ENCODE measurements at regions not wholly inside any gene's neighbourhood (a gene's known extent, or its start where the extent isn't known, plus 50 kb on each side); places are given as distances from the start of the nearest gene placed in this dataset.
"Not testable (repeated sequence)": the region's sequence is repeated elsewhere in the genome, so short reads cannot be mapped to it uniquely, and the experiment has no call there.

- H3K9me3 ChIP-seq (ENCODE audit: control insufficient read depth, low read length, poor library complexity, severe bottlenecking), result no peaks in the 10 kb centered on the region
- Mint-ChIP-seq H3K4me1 (no peaks in the 10 kb centered on the region), H3K36me3 (ENCODE audit: low read depth) (no peaks in the 10 kb centered on the region), H3K4me3 (no peak overlapping the region), H3K27me3 (no peaks in the 10 kb centered on the region), H3K27ac (no peak overlapping the region)
- ATAC-seq (no peak), DNase-seq (no peak)
Observed at GRCh38 chr4:27775156-27775555, 914.5 kb downstream of the STIM2 start.

GRCh38 chr4:27779827-27780226 is 919.2 kb downstream of the STIM2 start:
- Mint-ChIP-seq H3K4me1 (no peaks in the 10 kb centered on the region), H3K27me3 (no peaks in the 10 kb centered on the region), H3K4me3 (no peak overlapping the region), H3K36me3 (ENCODE audit: low read depth) (no peaks in the 10 kb centered on the region), H3K27ac (no peak overlapping the region)
- ATAC-seq (no peak), DNase-seq (no peak)
- H3K9me3 ChIP-seq (ENCODE audit: control insufficient read depth, low read length, poor library complexity, severe bottlenecking), result no peaks in the 10 kb centered on the region

GRCh38 chr4:27787195-27787594 is 926.6 kb downstream of the STIM2 start:
- DNase-seq (no peak), ATAC-seq (no peak)
- Mint-ChIP-seq H3K27ac (no peak overlapping the region), H3K36me3 (ENCODE audit: low read depth) (no peaks in the 10 kb centered on the region), H3K27me3 (no peaks in the 10 kb centered on the region), H3K4me1 (no peaks in the 10 kb centered on the region), H3K4me3 (no peak overlapping the region)
- H3K9me3 ChIP-seq (ENCODE audit: control insufficient read depth, low read length, poor library complexity, severe bottlenecking), result no peaks in the 10 kb centered on the region

- H3K9me3 ChIP-seq (ENCODE audit: control insufficient read depth, low read length, poor library complexity, severe bottlenecking), result no peaks in the 10 kb centered on the region
- DNase-seq, result no peak
- Mint-ChIP-seq H3K36me3 (ENCODE audit: low read depth) (no peaks in the 10 kb centered on the region), H3K27ac (no peak overlapping the region), H3K4me1 (no peaks in the 10 kb centered on the region), H3K4me3 (no peak overlapping the region), H3K27me3 (no peaks in the 10 kb centered on the region)
- no peak for ATAC-seq
Observed at GRCh38 chr4:27789773-27790172, 929.1 kb downstream of the STIM2 start.

GRCh38 chr4:27790911-27791310 is 930.3 kb downstream of the STIM2 start:
- no peaks in the 10 kb centered on the region for H3K9me3 ChIP-seq (ENCODE audit: control insufficient read depth, low read length, poor library complexity, severe bottlenecking)
- Mint-ChIP-seq H3K36me3 (ENCODE audit: low read depth) (no peaks in the 10 kb centered on the region), H3K4me3 (no peak overlapping the region), H3K4me1 (no peaks in the 10 kb centered on the region), H3K27ac (no peak overlapping the region), H3K27me3 (no peaks in the 10 kb centered on the region)
- ATAC-seq (no peak), DNase-seq (no peak)

- no peak overlapping the region for H3K4me3 Mint-ChIP-seq
- H3K4me1 Mint-ChIP-seq, result no peaks in the 10 kb centered on the region
- no peaks in the 10 kb centered on the region for H3K36me3 Mint-ChIP-seq (ENCODE audit: low read depth)
- no peak for DNase-seq
- H3K27ac Mint-ChIP-seq, result no peak overlapping the region
- no peaks in the 10 kb centered on the region for H3K27me3 Mint-ChIP-seq
- no peaks in the 10 kb centered on the region for H3K9me3 ChIP-seq (ENCODE audit: control insufficient read depth, low read length, poor library complexity, severe bottlenecking)
- no peak for ATAC-seq
Observed at GRCh38 chr4:27791640-27792039, 931.0 kb downstream of the STIM2 start.

GRCh38 chr4:27807207-27807606 is 946.6 kb downstream of the STIM2 start:
- no peak for ATAC-seq
- no peak overlapping the region for H3K4me3 Mint-ChIP-seq
- no peaks in the 10 kb centered on the region for H3K9me3 ChIP-seq (ENCODE audit: control insufficient read depth, low read length, poor library complexity, severe bottlenecking)
- DNase-seq, result no peak
- no peaks in the 10 kb centered on the region for H3K36me3 Mint-ChIP-seq (ENCODE audit: low read depth)
- no peak overlapping the region for H3K27ac Mint-ChIP-seq
- no peaks in the 10 kb centered on the region for H3K4me1 Mint-ChIP-seq
- no peaks in the 10 kb centered on the region for H3K27me3 Mint-ChIP-seq

- H3K9me3 ChIP-seq (ENCODE audit: control insufficient read depth, low read length, poor library complexity, severe bottlenecking), result no peaks in the 10 kb centered on the region
- H3K27me3 Mint-ChIP-seq, result no peaks in the 10 kb centered on the region
- H3K36me3 Mint-ChIP-seq (ENCODE audit: low read depth), result no peaks in the 10 kb centered on the region
- no peak overlapping the region for H3K4me3 Mint-ChIP-seq
- no peak for DNase-seq
- no peak overlapping the region for H3K27ac Mint-ChIP-seq
- no peak for ATAC-seq
- no peaks in the 10 kb centered on the region for H3K4me1 Mint-ChIP-seq
Observed at GRCh38 chr4:27811948-27812347, 951.3 kb downstream of the STIM2 start.

GRCh38 chr4:27813226-27813625 is 952.6 kb downstream of the STIM2 start:
- DNase-seq; H3K4me1 Mint-ChIP-seq; H3K9me3 ChIP-seq (ENCODE audit: control insufficient read depth, low read length, poor library complexity, severe bottlenecking); H3K4me3 Mint-ChIP-seq; H3K27ac Mint-ChIP-seq; ATAC-seq; H3K36me3 Mint-ChIP-seq (ENCODE audit: low read depth); H3K27me3 Mint-ChIP-seq: not testable (repeated sequence)

- H3K27ac Mint-ChIP-seq; H3K4me1 Mint-ChIP-seq; H3K36me3 Mint-ChIP-seq (ENCODE audit: low read depth); H3K4me3 Mint-ChIP-seq; H3K27me3 Mint-ChIP-seq; DNase-seq; H3K9me3 ChIP-seq (ENCODE audit: control insufficient read depth, low read length, poor library complexity, severe bottlenecking); ATAC-seq: not testable (repeated sequence)
Observed at GRCh38 chr4:27813699-27814425, 953.2 kb downstream of the STIM2 start.

GRCh38 chr4:27819246-27819645 is 958.6 kb downstream of the STIM2 start:
- Mint-ChIP-seq H3K4me3 (no peak overlapping the region), H3K36me3 (ENCODE audit: low read depth) (no peaks in the 10 kb centered on the region), H3K4me1 (no peaks in the 10 kb centered on the region), H3K27ac (no peak overlapping the region), H3K27me3 (no peaks in the 10 kb centered on the region)
- no peaks in the 10 kb centered on the region for H3K9me3 ChIP-seq (ENCODE audit: control insufficient read depth, low read length, poor library complexity, severe bottlenecking)
- DNase-seq, result no peak
- no peak for ATAC-seq

GRCh38 chr4:27828843-27829242 is 968.2 kb downstream of the STIM2 start:
- Mint-ChIP-seq H3K27me3 (no peaks in the 10 kb centered on the region), H3K4me3 (no peak overlapping the region), H3K27ac (no peak overlapping the region), H3K4me1 (no peaks in the 10 kb centered on the region), H3K36me3 (ENCODE audit: low read depth) (no peaks in the 10 kb centered on the region)
- DNase-seq, result no peak
- ATAC-seq, result no peak
- no peaks in the 10 kb centered on the region for H3K9me3 ChIP-seq (ENCODE audit: control insufficient read depth, low read length, poor library complexity, severe bottlenecking)

GRCh38 chr4:27830251-27830650 is 969.6 kb downstream of the STIM2 start:
- H3K4me3 Mint-ChIP-seq, result no peak overlapping the region
- no peaks in the 10 kb centered on the region for H3K36me3 Mint-ChIP-seq (ENCODE audit: low read depth)
- ATAC-seq (no peak), DNase-seq (no peak)
- H3K27me3 Mint-ChIP-seq, result no peaks in the 10 kb centered on the region
- H3K4me1 Mint-ChIP-seq, result no peaks in the 10 kb centered on the region
- H3K27ac Mint-ChIP-seq, result no peak overlapping the region
- no peaks in the 10 kb centered on the region for H3K9me3 ChIP-seq (ENCODE audit: control insufficient read depth, low read length, poor library complexity, severe bottlenecking)

GRCh38 chr4:27835851-27836250 is 975.2 kb downstream of the STIM2 start:
- H3K4me1 Mint-ChIP-seq, result no peaks in the 10 kb centered on the region
- H3K27me3 Mint-ChIP-seq, result no peaks in the 10 kb centered on the region
- DNase-seq (no peak), ATAC-seq (no peak)
- no peaks in the 10 kb centered on the region for H3K9me3 ChIP-seq (ENCODE audit: control insufficient read depth, low read length, poor library complexity, severe bottlenecking)
- H3K27ac Mint-ChIP-seq, result no peak overlapping the region
- H3K4me3 Mint-ChIP-seq, result no peak overlapping the region
- no peaks in the 10 kb centered on the region for H3K36me3 Mint-ChIP-seq (ENCODE audit: low read depth)

Measured in T-helper 17 cell (primary cell).